Lung (tissue), 11 donors: ENCODE measurements at regions not wholly inside any gene's neighbourhood (a gene's known extent, or its start where the extent isn't known, plus 50 kb on each side); places are given as distances from the start of the nearest gene placed in this dataset.

ENCODE experiments used
- ATAC-seq: fragments of 200-7000 bp; cut with Tn5 transposase; one replicate; pipeline ENCODE4 v1.9.1; 2020; ENCODE audit warnings: moderate number of reproducible peaks; ENCODE audit not compliant: insufficient read depth, low FRiP score
- DNase-seq, 3 donors: peaks; one replicate each; pipeline ENCODE4 v3.0.0-alpha.2; 2013 to 2017
- H3K27ac ChIP-seq, 2 donors: one replicate each; pipeline ENCODE4 v1.5.1; 2013; ENCODE audit warnings: mild to moderate bottlenecking in 2 of 2, moderate library complexity in 2 of 2, control low read depth in 1 of 2, inconsistent platforms in 1 of 2, low read depth in 1 of 2, low read length in 1 of 2
- H3K27me3 ChIP-seq, 3 donors: one replicate each; pipeline ENCODE4 v1.5.1; 2013; ENCODE audit warnings: low read length in 2 of 3; ENCODE audit not compliant: control insufficient read depth in 3 of 3, insufficient read depth in 3 of 3
- H3K36me3 ChIP-seq, 4 donors: one replicate each; pipeline ENCODE4 v1.5.1; 2013; ENCODE audit warnings: low read length in 4 of 4, mild to moderate bottlenecking in 1 of 4, moderate library complexity in 1 of 4; ENCODE audit not compliant: control insufficient read depth in 4 of 4, insufficient read depth in 4 of 4
- H3K4me1 ChIP-seq, 5 donors: one replicate each; pipeline ENCODE4 v1.5.1; 2013; ENCODE audit warnings: low read length in 5 of 5, mild to moderate bottlenecking in 2 of 5, moderate library complexity in 1 of 5; ENCODE audit not compliant: control insufficient read depth in 5 of 5, insufficient read depth in 5 of 5
- H3K4me3 ChIP-seq: one replicate; pipeline ENCODE4 v1.5.1; 2013; ENCODE audit warnings: mild to moderate bottlenecking, control low read depth, moderate library complexity
- H3K9ac ChIP-seq, 2 donors: one replicate each; pipeline ENCODE4 v1.5.1; 2013; ENCODE audit warnings: low read length in 2 of 2, control low read depth in 1 of 2; ENCODE audit not compliant: insufficient read depth in 1 of 2
- H3K9me3 ChIP-seq, 4 donors: one replicate each; pipeline ENCODE4 v1.5.1; 2013; ENCODE audit warnings: low read length in 3 of 4, mild to moderate bottlenecking in 1 of 4, moderate library complexity in 1 of 4; ENCODE audit not compliant: control insufficient read depth in 4 of 4, insufficient read depth in 3 of 4
- CTCF ChIP-seq: IDR thresholded peaks from 2 replicates; pipeline ENCODE4 v1.5.1; 2012; ENCODE audit warnings: mild to moderate bottlenecking; ENCODE audit errors: control extremely low read depth, extremely low read depth
- WGBS, 2 donors: extraction: QIAGEN DNeasy Blood & Tissue Kit; methylation state at CpG; one replicate each; pipeline ENCODE4 v1.1.7; 2013; 5-methylcytosine and 5-hydroxymethylcytosine counted together
- donor health status: control.
- donor health status: control.
- donor health status: Bipolar disorder and iron deficiency.
- donor health status: healthy.
- donor health status: DM: yes; HTN: yes; CAD: no.

DNA sequence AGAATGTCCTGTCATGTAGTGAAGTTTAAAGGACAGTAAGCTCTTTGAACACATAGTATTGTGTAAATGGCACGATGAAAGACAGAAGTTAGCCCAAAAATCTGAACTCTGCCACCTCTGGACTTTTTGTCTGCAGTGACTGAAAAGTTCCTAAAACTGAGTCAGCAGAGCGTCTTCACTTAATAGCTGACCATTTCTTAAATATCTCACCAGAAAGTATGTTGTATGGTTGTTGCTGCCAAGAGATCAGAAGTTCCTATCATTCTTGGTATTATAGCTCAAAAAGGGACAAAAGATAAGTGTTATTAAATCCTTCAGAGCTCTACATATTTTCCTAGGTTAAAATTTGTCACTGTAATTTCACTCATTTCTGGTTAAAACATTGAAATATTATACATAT, 1003.0 kb downstream of the TTLL7 start:
- no peaks in the 10 kb centered on the region for H3K27me3 ChIP-seq
- no peak for ATAC-seq
- DNase-seq = no peak
- H3K27ac ChIP-seq = no peak overlapping the region
- H3K9me3 ChIP-seq = no peaks in the 10 kb centered on the region
- H3K9ac ChIP-seq = no peak overlapping the region
- 59 to 78% methylated on average over 2 of the region's 2 CpGs for WGBS, 2 donors
- no peaks in the 10 kb centered on the region for H3K36me3 ChIP-seq
- no peak overlapping the region for H3K4me3 ChIP-seq
- H3K4me1 ChIP-seq = peaks cover 0 to 9% (median 0%) of the 10 kb centered on the region in 5 donors
- TF ChIP-seq CTCF = no peak

GRCh38 chr1:82994616-82995263, 1004.2 kb downstream of the TTLL7 start:
- Histone ChIP-seq H3K4me1 (peaks cover 0 to 9% (median 0%) of the 10 kb centered on the region in 5 donors), H3K9ac (no peak overlapping the region), H3K36me3 (no peaks in the 10 kb centered on the region), H3K27me3 (no peaks in the 10 kb centered on the region), H3K4me3 (no peak overlapping the region), H3K9me3 (no peaks in the 10 kb centered on the region), H3K27ac (peak overlapping the region in 1 of 2 donors; percentile 11)
- peak; percentile 14 to 71 (median 33) for DNase-seq
- TF ChIP-seq CTCF = no peak
- 18 to 45% methylated on average over 3 of the region's 3 CpGs for WGBS, 2 donors
- no peak for ATAC-seq

GRCh38 chr1:82991569-82991968, 1007.4 kb downstream of the TTLL7 start:
- WGBS, 2 donors = 45 to 64% methylated on average over 2 of the region's 2 CpGs
- Histone ChIP-seq H3K36me3 (no peaks in the 10 kb centered on the region), H3K4me3 (no peak overlapping the region), H3K27me3 (no peaks in the 10 kb centered on the region), H3K4me1 (peaks cover 0 to 9% (median 0%) of the 10 kb centered on the region in 5 donors), H3K9ac (no peak overlapping the region), H3K9me3 (no peaks in the 10 kb centered on the region), H3K27ac (no peak overlapping the region)
- ATAC-seq (no peak), DNase-seq (no peak)
- TF ChIP-seq CTCF = no peak

DNA sequence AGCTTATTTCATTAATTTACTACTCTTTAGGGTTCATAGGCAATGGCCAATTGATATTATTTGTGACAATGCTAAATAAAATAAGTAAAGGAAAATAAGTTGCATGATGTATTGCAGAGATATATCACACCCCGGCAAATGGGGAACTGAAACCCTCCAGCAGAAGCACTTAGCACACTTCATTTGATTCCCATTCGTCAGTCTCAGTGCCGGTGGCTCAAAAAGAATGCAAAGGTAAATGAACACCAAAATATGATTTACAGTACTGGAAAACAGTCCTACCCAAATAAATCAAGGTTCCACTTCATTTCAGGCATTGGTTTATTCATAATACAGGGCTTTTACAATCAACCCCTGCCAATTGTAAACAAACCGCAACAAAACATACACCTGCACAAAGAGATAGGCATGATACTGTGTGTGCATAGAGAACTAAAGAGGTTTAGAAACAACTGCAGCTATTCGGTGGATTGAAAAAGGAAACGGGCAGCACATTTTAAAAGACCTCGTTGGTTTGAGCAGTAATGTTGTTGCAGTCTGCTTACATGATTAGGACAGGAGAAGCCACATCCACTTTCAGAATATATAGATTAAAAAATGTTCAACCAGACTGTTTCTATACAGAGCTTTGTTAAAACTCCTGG, 1019.2 kb downstream of the TTLL7 start:
- DNase-seq (no peak), ATAC-seq (no peak)
- 24 to 35% methylated on average over 7 of the region's 7 CpGs for WGBS, 2 donors

More for the DNA sequence above, 1019.2 kb downstream of the TTLL7 start:
- TF ChIP-seq CTCF = no peak
- Histone ChIP-seq H3K9me3 (no peaks in the 10 kb centered on the region), H3K4me1 (peaks cover 0 to 3% (median 0%) of the 10 kb centered on the region in 5 donors), H3K36me3 (no peaks in the 10 kb centered on the region), H3K4me3 (no peak overlapping the region), H3K9ac (no peak overlapping the region), H3K27ac (no peak overlapping the region), H3K27me3 (no peaks in the 10 kb centered on the region)
